Stomach (tissue), 8 donors: ENCODE measurements at regions not wholly inside any gene's neighbourhood (a gene's known extent, or its start where the extent isn't known, plus 50 kb on each side); places are given as distances from the start of the nearest gene placed in this dataset.
A peak's percentile ranks its signal among the peaks of the same experiment; 100 is the strongest.

Experiments
- DNase-seq, 2 donors: peaks; one replicate each; pipeline versions ENCODE4 v3.0.0 to v3.0.0-alpha.2; 2013 to 2019
- H3K27ac ChIP-seq, 5 donors: fragments of 200-600 bp in 4 of 5; sonication (generic) in 4 of 5; one replicate each; pipeline ENCODE4 v1.5.1; 2013 to 2019; ENCODE audit warnings: mild to moderate bottlenecking in 1 of 5, moderate library complexity in 1 of 5
- H3K27me3 ChIP-seq, 3 donors: fragments of 200-600 bp; sonication (generic); one replicate each; pipeline ENCODE4 v1.5.1; 2017 to 2019; ENCODE audit warnings: mixed run types in 1 of 3
- H3K36me3 ChIP-seq, 4 donors: fragments of 200-600 bp; sonication (generic); 1 replicate in 3 of 4; 2 replicates in 1 of 4; pipeline ENCODE4 v1.5.1; 2016 to 2019
- H3K4me1 ChIP-seq, 4 donors: fragments of 200-600 bp; sonication (generic); one replicate each; pipeline ENCODE4 v1.5.1; 2016 to 2019
- H3K4me3 ChIP-seq, 4 donors: fragments of 200-600 bp; sonication (generic) in 3 of 4; one replicate each; pipeline ENCODE4 v1.5.1; 2016 to 2019; ENCODE audit warnings: mild to moderate bottlenecking in 1 of 4
- H3K9me3 ChIP-seq, 4 donors: fragments of 200-600 bp; sonication (generic); one replicate each; pipeline ENCODE4 v1.5.1; 2016 to 2019
- EP300 ChIP-seq: sonication (generic); formaldehyde crosslinking; IDR thresholded peaks from one replicate; pipeline ENCODE4 v1.6.1; 2017; ENCODE audit warnings: antibody characterized with exemption
- POLR2A ChIP-seq, 4 donors: fragments of 450-650 bp; IDR thresholded peaks; one replicate each; pipeline ENCODE4 v1.6.1; 2016; ENCODE audit warnings: antibody characterized with exemption in 4 of 4, control low read depth in 2 of 4, mild to moderate bottlenecking in 1 of 4, moderate library complexity in 1 of 4
- POLR2AphosphoS5 ChIP-seq, 3 donors: sonication (generic); formaldehyde crosslinking; IDR thresholded peaks; one replicate each; pipeline ENCODE4 v1.6.1; 2016; ENCODE audit warnings: antibody characterized with exemption in 3 of 3
- WGBS, 5 donors: extraction: QIAGEN DNeasy Blood & Tissue Kit in 3 of 5; methylation state at CpG; one replicate each; pipeline versions ENCODE4 v1.1.5 to v1.1.7; 2013 to 2018; 5-methylcytosine and 5-hydroxymethylcytosine counted together
- intact Hi-C: fragments of 100-400 bp; cut with DNase I; formaldehyde crosslinking; loops from one replicate; pipeline ENCODE4 v1.15.1; 2023; ENCODE audit warnings: low total_unique reads
- TF ChIP-seq, protein P1 (sequence below), 7 experiments: fragments of 450-650 bp in 4 of 7; fragments of 200-600 bp in 3 of 7; sonication (generic) in 3 of 7; IDR thresholded peaks; one replicate each; pipeline ENCODE4 v1.5.1; 2016 to 2019; ENCODE audit warnings: antibody characterized with exemption in 7 of 7, control low read depth in 2 of 7, mild to moderate bottlenecking in 1 of 7
- donor health status: healthy with polysubstance abuse.
- donor health status: Bipolar disorder and iron deficiency.
- donor health status: healthy.

DNA sequence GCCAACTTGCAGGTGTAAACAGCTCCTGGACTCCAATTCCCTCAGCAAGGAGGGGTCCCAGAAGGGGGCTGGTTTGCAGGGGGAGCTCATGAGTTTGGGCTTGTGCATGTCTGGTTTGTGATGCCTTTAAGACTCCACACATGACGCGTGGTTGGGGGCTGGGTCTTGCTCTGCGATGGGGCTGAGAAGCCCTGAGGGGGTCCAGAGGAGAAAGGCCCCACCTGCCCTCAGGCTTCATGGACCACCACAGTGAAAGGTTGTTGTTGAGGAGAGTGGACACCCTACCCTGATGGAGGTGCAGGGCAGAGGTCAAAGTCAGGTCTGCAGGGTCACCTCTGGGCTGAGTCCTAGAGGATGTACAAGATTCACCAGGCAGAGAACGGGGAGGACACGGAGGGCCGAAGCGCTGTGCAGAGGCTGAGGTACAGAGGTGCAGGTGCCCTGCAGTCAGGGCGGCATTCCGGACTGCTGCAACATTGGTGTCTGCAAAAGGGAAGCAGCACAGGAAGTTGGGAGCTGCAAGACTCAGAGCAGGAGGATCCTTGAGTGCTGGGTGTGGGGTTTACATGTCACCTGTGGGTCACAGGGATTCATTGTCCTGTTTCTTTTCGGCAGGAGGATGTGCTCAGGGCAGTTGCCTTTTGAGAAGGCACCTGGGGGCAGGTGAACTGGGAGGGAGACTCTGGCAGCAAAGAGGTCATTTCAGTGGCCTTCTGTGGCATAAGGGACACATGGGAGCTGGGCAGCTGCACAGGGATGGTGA lies 399.4 kb downstream of the PTPRU start:
- DNase-seq, result no peak
- Histone ChIP-seq H3K9me3 (no peaks in the 10 kb centered on the region), H3K27me3 (peaks cover 0 to 16% (median 5%) of the 10 kb centered on the region in 3 donors), H3K27ac (no peak overlapping the region), H3K4me1 (no peaks in the 10 kb centered on the region), H3K36me3 (no peaks in the 10 kb centered on the region), H3K4me3 (no peak overlapping the region)
- WGBS, 5 donors, result 78 to 95% (median 86%) methylated on average over 7 to 10 of the region's 10 CpGs
- intact Hi-C loops, result no loop called here
- TF ChIP-seq POLR2AphosphoS5 (IDR thresholded peaks at IDR 0.05) (no peak), POLR2A (IDR thresholded peaks at IDR 0.05) (no peak), EP300 (no peak)
- TF ChIP-seq, protein P1, sequence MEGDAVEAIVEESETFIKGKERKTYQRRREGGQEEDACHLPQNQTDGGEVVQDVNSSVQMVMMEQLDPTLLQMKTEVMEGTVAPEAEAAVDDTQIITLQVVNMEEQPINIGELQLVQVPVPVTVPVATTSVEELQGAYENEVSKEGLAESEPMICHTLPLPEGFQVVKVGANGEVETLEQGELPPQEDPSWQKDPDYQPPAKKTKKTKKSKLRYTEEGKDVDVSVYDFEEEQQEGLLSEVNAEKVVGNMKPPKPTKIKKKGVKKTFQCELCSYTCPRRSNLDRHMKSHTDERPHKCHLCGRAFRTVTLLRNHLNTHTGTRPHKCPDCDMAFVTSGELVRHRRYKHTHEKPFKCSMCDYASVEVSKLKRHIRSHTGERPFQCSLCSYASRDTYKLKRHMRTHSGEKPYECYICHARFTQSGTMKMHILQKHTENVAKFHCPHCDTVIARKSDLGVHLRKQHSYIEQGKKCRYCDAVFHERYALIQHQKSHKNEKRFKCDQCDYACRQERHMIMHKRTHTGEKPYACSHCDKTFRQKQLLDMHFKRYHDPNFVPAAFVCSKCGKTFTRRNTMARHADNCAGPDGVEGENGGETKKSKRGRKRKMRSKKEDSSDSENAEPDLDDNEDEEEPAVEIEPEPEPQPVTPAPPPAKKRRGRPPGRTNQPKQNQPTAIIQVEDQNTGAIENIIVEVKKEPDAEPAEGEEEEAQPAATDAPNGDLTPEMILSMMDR (IDR thresholded peaks at IDR 0.05), result no peak

DNA sequence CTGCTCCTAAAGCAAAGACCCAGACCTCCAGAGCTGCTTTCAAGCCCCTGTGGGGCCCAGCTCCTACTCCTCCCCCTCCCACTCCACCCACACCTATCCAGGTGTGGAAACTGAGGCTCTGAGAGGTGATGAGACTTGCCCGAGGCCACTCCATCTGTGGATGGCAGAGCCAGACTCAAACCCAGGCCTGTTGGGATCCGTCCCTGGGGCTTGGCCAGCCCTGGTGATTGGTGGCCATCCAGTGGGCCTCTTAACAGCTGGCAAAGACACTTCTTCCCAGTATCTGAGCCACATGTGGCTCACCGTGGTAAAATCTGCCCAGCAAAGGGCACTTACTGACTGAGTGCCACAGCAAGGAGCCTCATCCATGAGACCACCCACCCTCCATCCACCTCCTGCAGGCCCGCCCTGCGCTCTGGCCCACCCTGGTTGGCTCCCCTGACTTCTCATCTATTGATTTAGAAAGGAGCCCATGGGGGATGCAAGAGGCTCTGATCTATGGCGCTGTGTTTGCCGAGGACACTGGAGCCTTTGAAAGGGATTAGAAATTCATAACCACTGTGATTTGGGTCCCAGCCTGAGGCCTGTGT lies 398.5 kb downstream of the PTPRU start:
- no peak for DNase-seq
- Histone ChIP-seq H3K27me3 (peaks cover 0 to 16% (median 5%) of the 10 kb centered on the region in 3 donors), H3K4me3 (no peak overlapping the region), H3K36me3 (no peaks in the 10 kb centered on the region), H3K9me3 (no peaks in the 10 kb centered on the region), H3K27ac (no peak overlapping the region), H3K4me1 (no peaks in the 10 kb centered on the region)
- intact Hi-C loops, result no loop called here
- WGBS, 5 donors, result 82 to 91% (median 85%) methylated on average over 5 to 7 of the region's 7 CpGs
- TF ChIP-seq, protein P1 (IDR thresholded peaks at IDR 0.05), result no peak
- TF ChIP-seq POLR2AphosphoS5 (IDR thresholded peaks at IDR 0.05) (no peak), EP300 (no peak), POLR2A (IDR thresholded peaks at IDR 0.05) (no peak)

DNA sequence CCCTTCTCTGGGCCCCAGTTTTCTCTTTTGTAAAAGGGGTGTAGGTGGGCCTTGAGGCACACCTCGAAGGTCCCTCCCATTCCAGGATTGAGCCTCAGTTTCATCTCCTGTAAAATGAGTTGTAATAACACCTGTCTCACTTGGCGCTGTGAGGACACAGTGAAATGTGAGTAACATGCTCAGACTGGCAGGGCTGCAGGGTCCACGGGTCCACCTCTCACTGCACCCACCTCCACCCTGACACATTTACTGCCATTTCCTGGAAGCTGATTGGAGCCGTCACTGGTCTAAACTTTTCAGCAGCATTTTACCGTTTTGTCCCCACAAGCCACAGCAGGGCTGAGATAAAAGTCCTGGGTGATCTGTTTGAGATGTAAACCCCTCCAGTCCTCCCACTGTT lies 398.0 kb downstream of the PTPRU start:
- 38 to 56% (median 41%) methylated on average over 5 of the region's 5 CpGs for WGBS, 5 donors
- Histone ChIP-seq H3K36me3 (no peaks in the 10 kb centered on the region), H3K9me3 (no peaks in the 10 kb centered on the region), H3K4me3 (no peak overlapping the region), H3K27me3 (peaks cover 0 to 16% (median 5%) of the 10 kb centered on the region in 3 donors), H3K4me1 (no peaks in the 10 kb centered on the region), H3K27ac (no peak overlapping the region)
- DNase-seq, result no peak
- TF ChIP-seq, protein P1 (IDR thresholded peaks at IDR 0.05), result no peak
- no peak for TF ChIP-seq POLR2A (IDR thresholded peaks at IDR 0.05)
- TF ChIP-seq EP300, result no peak
- intact Hi-C loops, result no loop called here

DNA sequence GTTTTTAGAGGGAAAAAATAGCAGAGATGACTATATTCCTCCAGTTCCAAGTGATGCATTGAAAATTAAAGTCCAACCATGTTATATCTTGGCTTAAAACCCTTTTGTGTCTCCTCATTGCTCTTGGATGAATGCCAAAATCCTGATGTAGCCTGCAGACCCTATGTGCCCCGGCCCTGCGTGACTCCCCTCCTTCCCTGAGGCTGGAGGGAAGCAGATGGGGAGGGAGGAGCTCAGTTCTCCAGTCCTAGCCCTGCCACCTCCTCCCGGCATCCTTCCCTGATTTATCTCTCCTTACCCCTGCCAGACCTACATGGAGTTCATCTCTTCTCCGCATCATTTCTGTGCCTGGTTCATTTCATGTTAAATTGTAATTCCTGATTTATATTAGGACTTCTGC lies 397.4 kb downstream of the PTPRU start:
- no peak overlapping the region for H3K27ac ChIP-seq
- no peaks in the 10 kb centered on the region for H3K4me1 ChIP-seq
- peak in 1 of 2 donors; percentile 34 for DNase-seq
- H3K4me3 ChIP-seq, result no peak overlapping the region
- H3K27me3 ChIP-seq, result peaks cover 0 to 16% (median 5%) of the 10 kb centered on the region in 3 donors
- TF ChIP-seq POLR2A (IDR thresholded peaks at IDR 0.05) (no peak), EP300 (no peak), POLR2AphosphoS5 (IDR thresholded peaks at IDR 0.05) (no peak)
- TF ChIP-seq, protein P1 (IDR thresholded peaks at IDR 0.05), result no peak
- no peaks in the 10 kb centered on the region for H3K36me3 ChIP-seq
- intact Hi-C loops, result no loop called here
- H3K9me3 ChIP-seq, result no peaks in the 10 kb centered on the region
- 35 to 50% (median 41%) methylated on average over 4 of the region's 4 CpGs for WGBS, 5 donors
